Adrenal gland (tissue), 9 donors: ENCODE measurements at regions not wholly inside any gene's neighbourhood (a gene's known extent, or its start where the extent isn't known, plus 50 kb on each side); places are given as distances from the start of the nearest gene placed in this dataset.
A peak's percentile ranks its signal among the peaks of the same experiment; 100 is the strongest.

Experiments
- DNase-seq, 7 donors: peaks; one replicate each; pipeline ENCODE4 v3.0.0-alpha.2; 2019 to 2020
- H3K27ac ChIP-seq, 5 donors: fragments of 200-600 bp; sonication (generic) in 4 of 5; 1 replicate in 3 of 5; 2 replicates in 2 of 5; pipeline versions ENCODE4 v1.5.1 to v1.8.0; 2016 to 2020; ENCODE audit warnings: mild to moderate bottlenecking in 1 of 5
- H3K27me3 ChIP-seq: fragments of 200-600 bp; 2 replicates; pipeline ENCODE4 v1.8.0; 2021
- H3K36me3 ChIP-seq, 2 donors: fragments of 200-600 bp; replicated peaks in 1 of 2; 1 replicate in 1 of 2; 2 replicates in 1 of 2; pipeline versions ENCODE4 v1.5.1 to v1.8.0; 2018 to 2022
- H3K4me1 ChIP-seq, 2 donors: fragments of 200-600 bp; replicated peaks in 1 of 2; 1 replicate in 1 of 2; 2 replicates in 1 of 2; pipeline versions ENCODE4 v1.5.1 to v1.8.0; 2018 to 2021
- H3K4me3 ChIP-seq, 4 donors: fragments of 200-600 bp; sonication (generic) in 3 of 4; one replicate each; pipeline ENCODE4 v1.5.1; 2016 to 2018
- H3K9me3 ChIP-seq, 3 donors: fragments of 200-600 bp; sonication (generic) in 1 of 3; replicated peaks in 1 of 3; 1 replicate in 2 of 3; 2 replicates in 1 of 3; pipeline versions ENCODE4 v1.5.1 to v1.8.0; 2016 to 2021
- CTCF ChIP-seq, 6 experiments: fragments of 450-650 bp in 4 of 6; fragments of 200-600 bp in 2 of 6; sonication (generic) in 1 of 6; IDR thresholded peaks; 1 replicate in 5 of 6; 2 replicates in 1 of 6; pipeline versions ENCODE4 v1.5.1 to v1.8.0; 2016 to 2021; ENCODE audit warnings: antibody characterized with exemption in 6 of 6, mild to moderate bottlenecking in 2 of 6, moderate library complexity in 1 of 6
- POLR2A ChIP-seq, 2 donors: fragments of 450-650 bp; IDR thresholded peaks; one replicate each; pipeline ENCODE4 v1.6.1; 2017; ENCODE audit warnings: antibody characterized with exemption in 2 of 2, mild to moderate bottlenecking in 2 of 2, moderate library complexity in 1 of 2
- WGBS, 4 donors: extraction: QIAGEN DNeasy Blood & Tissue Kit in 2 of 4; methylation state at CpG; one replicate each; pipeline versions ENCODE4 v1.1.5 to v1.1.7; 2013 to 2017; 5-methylcytosine and 5-hydroxymethylcytosine counted together
- intact Hi-C, 2 donors: fragments of 100-400 bp; cut with DNase I; formaldehyde crosslinking; loops; one replicate each; pipeline versions ENCODE4 v1.14.1 to v1.15.0; 2022 to 2023
- donor health status: healthy with polysubstance abuse.
- donor health status: Bipolar disorder and iron deficiency.
- donor health status: DM: yes; HTN: yes; CAD: no.
- donor health status: DM: no; HTN: no; CAD: no.
- donor health status: DM: no; HTN: no; CAD: no.

GRCh38 chr18:26741758-26742157 is 123.7 kb downstream of the AQP4 start:
- Histone ChIP-seq H3K4me3 (no peak overlapping the region), H3K4me1 (peaks cover 22 to 34% of the 10 kb centered on the region in 2 donors), H3K9me3 (no peaks in the 10 kb centered on the region), H3K27ac (peak overlapping the region in 3 of 5 donors; percentile 30 to 52 (median 49)), H3K27me3 (no peaks in the 10 kb centered on the region), H3K36me3 (no peaks in the 10 kb centered on the region)
- intact Hi-C loops = loop anchor here in 1 of 2 donors (10.0 kb wide), 1 partner anchor 87 kb away; no protein-coding TSS in a partner anchor
- WGBS, 4 donors = 78 to 84% (median 81%) methylated on average over 3 of the region's 3 CpGs
- TF ChIP-seq CTCF (IDR thresholded peaks at IDR 0.05) (no peak), POLR2A (IDR thresholded peaks at IDR 0.05) (no peak)
- no peak for DNase-seq

GRCh38 chr18:26741048-26741447 is 124.5 kb downstream of the AQP4 start:
- H3K27ac ChIP-seq = peak overlapping the region in 2 of 5 donors; percentile 30 to 52
- peaks cover 15 to 27% of the 10 kb centered on the region in 2 donors for H3K4me1 ChIP-seq
- H3K27me3 ChIP-seq = no peaks in the 10 kb centered on the region
- H3K36me3 ChIP-seq = no peaks in the 10 kb centered on the region
- H3K4me3 ChIP-seq = no peak overlapping the region
- intact Hi-C loops = loop anchor here in 1 of 2 donors (10.0 kb wide), 1 partner anchor 86 kb away; no protein-coding TSS in a partner anchor
- 65 to 75% (median 73%) methylated on average over 1 of the region's 1 CpG for WGBS, 4 donors
- DNase-seq = peak in 6 of 7 donors; percentile 31 to 63 (median 52)
- no peaks in the 10 kb centered on the region for H3K9me3 ChIP-seq
- no peak for TF ChIP-seq CTCF (IDR thresholded peaks at IDR 0.05)
- TF ChIP-seq POLR2A (IDR thresholded peaks at IDR 0.05) = no peak

GRCh38 chr18:26740396-26740795 is 125.1 kb downstream of the AQP4 start:
- Histone ChIP-seq H3K36me3 (no peaks in the 10 kb centered on the region), H3K27me3 (no peaks in the 10 kb centered on the region), H3K4me3 (no peak overlapping the region), H3K9me3 (no peaks in the 10 kb centered on the region), H3K4me1 (peaks cover 9 to 23% of the 10 kb centered on the region in 2 donors), H3K27ac (no peak overlapping the region)
- TF ChIP-seq POLR2A (IDR thresholded peaks at IDR 0.05) (no peak), CTCF (IDR thresholded peaks at IDR 0.05) (no peak)
- WGBS, 4 donors = 70 to 82% (median 77%) methylated on average over 2 of the region's 2 CpGs
- intact Hi-C loops = loop anchor here in 1 of 2 donors (10.0 kb wide), 1 partner anchor 86 kb away; no protein-coding TSS in a partner anchor
- DNase-seq = no peak

GRCh38 chr18:26738706-26739105 is 126.8 kb downstream of the AQP4 start:
- H3K4me3 ChIP-seq = no peak overlapping the region
- no peaks in the 10 kb centered on the region for H3K36me3 ChIP-seq
- TF ChIP-seq POLR2A (IDR thresholded peaks at IDR 0.05) (no peak), CTCF (IDR thresholded peaks at IDR 0.05) (no peak)
- H3K27ac ChIP-seq = no peak overlapping the region
- WGBS, 4 donors = 93 to 95% (median 93%) methylated on average over 3 of the region's 3 CpGs
- peaks cover 13 to 23% of the 10 kb centered on the region in 2 donors for H3K4me1 ChIP-seq
- no peaks in the 10 kb centered on the region for H3K27me3 ChIP-seq
- DNase-seq = no peak
- intact Hi-C loops = no loop called here
- no peaks in the 10 kb centered on the region for H3K9me3 ChIP-seq
